ENCODE measurements at regions not wholly inside any gene's neighbourhood (a gene's known extent, or its start where the extent isn't known, plus 50 kb on each side); places are given as distances from the start of the nearest gene placed in this dataset.
"Not testable (repeated sequence)": the region's sequence is repeated elsewhere in the genome, so short reads cannot be mapped to it uniquely, and the experiment has no call there.

- not testable (repeated sequence) for TF ChIP-seq CEBPB (IDR thresholded peaks at IDR 0.05; ENCODE audit: low read depth); POLR2A (IDR thresholded peaks at IDR 0.05; ENCODE audit: borderline replicate concordance, extremely low read depth, insufficient read depth, insufficient read length); EZH2 (IDR thresholded peaks at IDR 0.05); YY1 (IDR thresholded peaks at IDR 0.05; ENCODE audit: extremely low read depth, insufficient replicate concordance, low read depth, low read length); CTCF (IDR thresholded peaks at IDR 0.05 in 2 of 3, conservative IDR thresholded peaks at IDR 0.05 in 1 of 3; ENCODE audit: borderline replicate concordance in 1 of 3, insufficient read depth in 1 of 3, low read depth in 2 of 3, low read length in 2 of 3); SRF (IDR thresholded peaks at IDR 0.05; ENCODE audit: low read depth); POLR2AphosphoS5 (IDR thresholded peaks at IDR 0.05; ENCODE audit: low read depth, low read length); EZH2phosphoT487 (IDR thresholded peaks at IDR 0.05; ENCODE audit: borderline replicate concordance); MAX (IDR thresholded peaks at IDR 0.05); ATF3 (IDR thresholded peaks at IDR 0.05)
Observed at GRCh38 chr2:5625556-5626065, 66.6 kb upstream of the SOX11 start.
